Adipocyte (in vitro differentiated cells): ENCODE measurements at regions not wholly inside any gene's neighbourhood (a gene's known extent, or its start where the extent isn't known, plus 50 kb on each side); places are given as distances from the start of the nearest gene placed in this dataset.
"Not testable (repeated sequence)": the region's sequence is repeated elsewhere in the genome, so short reads cannot be mapped to it uniquely, and the experiment has no call there.

Source experiments
- DNase-seq: peaks from one replicate; pipeline ENCODE4 v3.0.0-alpha.2; 2015; ENCODE audit warnings: low read depth
- H3K27me3 ChIP-seq: replicated peaks from 2 replicates; pipeline ENCODE4 v1.7.0; 2013; ENCODE audit warnings: mild to moderate bottlenecking, low read length, moderate library complexity; ENCODE audit not compliant: control insufficient read depth, insufficient read depth
- H3K36me3 ChIP-seq: 2 replicates; pipeline ENCODE4 v1.7.0; 2013; ENCODE audit warnings: low read length, mild to moderate bottlenecking, moderate library complexity; ENCODE audit not compliant: control insufficient read depth, insufficient read depth, severe bottlenecking
- H3K4me1 ChIP-seq: 2 replicates; pipeline ENCODE4 v1.7.0; 2013; ENCODE audit warnings: mild to moderate bottlenecking, low read length, moderate library complexity; ENCODE audit not compliant: control insufficient read depth, insufficient read depth
- H3K4me3 ChIP-seq: 2 replicates; pipeline ENCODE4 v1.7.0; 2013; ENCODE audit warnings: mild to moderate bottlenecking, low read length, moderate library complexity
- H3K9ac ChIP-seq: 2 replicates; pipeline ENCODE4 v1.7.0; 2013; ENCODE audit warnings: mild to moderate bottlenecking, low read length, moderate library complexity
- H3K9me3 ChIP-seq: 2 replicates; pipeline ENCODE4 v1.7.0; 2013; ENCODE audit warnings: mild to moderate bottlenecking, low read length, moderate library complexity; ENCODE audit not compliant: control insufficient read depth

DNA sequence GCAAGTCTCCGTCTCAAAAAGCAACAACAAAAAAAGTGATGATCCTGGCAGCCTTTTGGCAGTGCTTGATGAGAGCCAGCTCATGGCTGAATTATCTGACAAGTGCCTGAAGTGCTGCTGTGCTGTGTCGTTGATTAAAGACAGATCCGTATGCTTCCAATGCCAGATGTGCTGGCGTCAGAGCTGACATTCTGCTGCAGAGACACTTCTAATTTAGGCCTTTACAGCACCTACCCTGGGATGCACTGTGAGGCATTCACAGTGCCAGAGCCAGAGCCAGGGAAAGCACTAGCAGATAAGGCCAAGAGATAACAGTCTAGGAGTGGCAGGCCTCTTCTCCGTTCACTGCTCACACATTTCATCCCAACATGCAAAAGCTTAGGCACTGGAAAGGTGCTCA, 995.5 kb downstream of the RAB28 start:
- H3K36me3 ChIP-seq: no peaks in the 10 kb centered on the region
- H3K4me3 ChIP-seq: no peak overlapping the region
- no peak overlapping the region for H3K9ac ChIP-seq
- H3K27me3 ChIP-seq: no peaks in the 10 kb centered on the region
- H3K9me3 ChIP-seq: no peaks in the 10 kb centered on the region
- no peak for DNase-seq
- peaks cover 3% of the 10 kb centered on the region for H3K4me1 ChIP-seq

DNA sequence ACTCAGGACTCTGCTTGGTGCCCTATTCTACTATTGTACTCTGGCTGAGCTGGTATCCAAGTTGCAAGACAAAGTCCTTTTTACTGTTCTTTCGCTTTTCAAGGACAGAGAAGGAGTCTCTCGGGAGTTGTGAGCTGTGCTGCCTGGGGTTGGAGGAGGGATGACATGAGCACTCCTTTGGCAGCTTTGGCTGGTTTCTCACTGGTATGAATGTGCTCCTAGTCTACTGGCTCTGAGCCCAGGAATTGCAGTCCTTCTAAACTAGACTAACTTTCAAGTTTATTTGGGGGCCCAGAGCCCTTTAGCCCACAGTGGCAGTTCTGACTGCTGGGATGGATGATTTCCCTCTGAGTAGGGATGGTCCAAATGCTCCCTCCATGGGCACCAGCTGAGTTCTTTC, 997.1 kb downstream of the RAB28 start:
- H3K9ac ChIP-seq: no peak overlapping the region
- H3K27me3 ChIP-seq: no peaks in the 10 kb centered on the region
- H3K4me3 ChIP-seq: no peak overlapping the region
- H3K4me1 ChIP-seq: peaks cover 3% of the 10 kb centered on the region
- DNase-seq: no peak
- no peaks in the 10 kb centered on the region for H3K36me3 ChIP-seq
- no peaks in the 10 kb centered on the region for H3K9me3 ChIP-seq

DNA sequence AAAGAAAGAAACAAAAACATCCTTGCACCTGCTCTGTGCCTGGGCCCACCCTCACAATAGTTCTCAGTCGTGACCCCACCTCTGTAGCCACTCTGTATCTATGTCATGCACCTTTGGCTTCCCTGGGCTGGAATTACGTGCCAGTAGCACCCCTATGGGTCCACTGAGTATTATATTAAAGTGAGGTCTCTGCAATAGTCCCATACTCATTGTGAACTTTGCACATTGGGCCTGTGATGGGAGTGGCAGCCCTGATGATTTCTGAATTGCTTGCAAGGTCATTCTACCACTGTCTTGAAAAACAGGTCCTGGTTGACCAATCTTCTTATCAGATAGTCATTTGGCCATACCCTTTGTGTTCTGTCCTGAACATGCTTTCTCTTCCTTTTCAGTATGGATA, 1012.1 kb downstream of the RAB28 start:
- no peak overlapping the region for H3K4me3 ChIP-seq
- no peaks in the 10 kb centered on the region for H3K27me3 ChIP-seq
- DNase-seq: no peak
- H3K9ac ChIP-seq: no peak overlapping the region
- H3K9me3 ChIP-seq: peaks cover 2% of the 10 kb centered on the region
- no peaks in the 10 kb centered on the region for H3K36me3 ChIP-seq
- no peaks in the 10 kb centered on the region for H3K4me1 ChIP-seq

GRCh38 chr4:12471193-12471592, 1012.9 kb downstream of the RAB28 start:
- no peaks in the 10 kb centered on the region for H3K27me3 ChIP-seq
- H3K9ac ChIP-seq: no peak overlapping the region
- no peaks in the 10 kb centered on the region for H3K36me3 ChIP-seq
- no peak for DNase-seq
- H3K9me3 ChIP-seq: peaks cover 2% of the 10 kb centered on the region
- H3K4me1 ChIP-seq: no peaks in the 10 kb centered on the region
- H3K4me3 ChIP-seq: no peak overlapping the region

GRCh38 chr4:12461576-12461975, 1022.6 kb downstream of the RAB28 start:
- H3K27me3 ChIP-seq, H3K9me3 ChIP-seq, H3K4me3 ChIP-seq, H3K9ac ChIP-seq, H3K36me3 ChIP-seq, DNase-seq, H3K4me1 ChIP-seq: not testable (repeated sequence)

GRCh38 chr4:12459126-12459525, 1025.0 kb downstream of the RAB28 start:
- H3K4me1 ChIP-seq: no peaks in the 10 kb centered on the region

GRCh38 chr4:12458621-12459020, 1025.5 kb downstream of the RAB28 start:
- no peaks in the 10 kb centered on the region for H3K27me3 ChIP-seq
- no peaks in the 10 kb centered on the region for H3K36me3 ChIP-seq
- DNase-seq: no peak
- no peak overlapping the region for H3K9ac ChIP-seq
- peaks cover 4% of the 10 kb centered on the region for H3K9me3 ChIP-seq
- H3K4me3 ChIP-seq: no peak overlapping the region
- H3K4me1 ChIP-seq: no peaks in the 10 kb centered on the region

More at GRCh38 chr4:12459126-12459525, 1025.0 kb downstream of the RAB28 start:
- H3K4me3 ChIP-seq: no peak overlapping the region
- no peak overlapping the region for H3K9ac ChIP-seq
- no peaks in the 10 kb centered on the region for H3K27me3 ChIP-seq
- H3K9me3 ChIP-seq: peaks cover 4% of the 10 kb centered on the region
- DNase-seq: no peak
- no peaks in the 10 kb centered on the region for H3K36me3 ChIP-seq

DNA sequence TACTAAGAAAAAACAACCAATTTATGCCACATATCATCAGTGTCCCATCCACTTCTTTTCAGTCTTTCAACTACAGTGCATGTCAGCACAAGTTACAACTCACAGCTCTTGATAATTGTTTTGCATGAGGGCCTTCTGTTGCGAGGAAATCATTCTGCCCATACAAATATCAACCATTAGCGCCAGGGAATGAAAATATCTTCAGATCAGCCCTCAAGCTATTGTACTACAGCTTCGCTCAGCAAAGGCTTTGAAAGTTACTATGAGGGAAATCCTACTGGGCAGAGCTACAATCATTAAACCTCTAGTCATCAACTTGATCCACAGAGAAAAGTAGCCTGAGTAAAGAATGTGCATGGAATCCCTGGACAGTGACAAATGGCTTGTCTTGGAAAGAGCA, 1023.6 kb upstream of the HS3ST1 start:
- no peak overlapping the region for H3K9ac ChIP-seq
- no peak overlapping the region for H3K4me3 ChIP-seq
- H3K27me3 ChIP-seq: no peaks in the 10 kb centered on the region
- H3K4me1 ChIP-seq: no peaks in the 10 kb centered on the region
- H3K36me3 ChIP-seq: no peaks in the 10 kb centered on the region
- H3K9me3 ChIP-seq: peaks cover 19% of the 10 kb centered on the region
- no peak for DNase-seq

DNA sequence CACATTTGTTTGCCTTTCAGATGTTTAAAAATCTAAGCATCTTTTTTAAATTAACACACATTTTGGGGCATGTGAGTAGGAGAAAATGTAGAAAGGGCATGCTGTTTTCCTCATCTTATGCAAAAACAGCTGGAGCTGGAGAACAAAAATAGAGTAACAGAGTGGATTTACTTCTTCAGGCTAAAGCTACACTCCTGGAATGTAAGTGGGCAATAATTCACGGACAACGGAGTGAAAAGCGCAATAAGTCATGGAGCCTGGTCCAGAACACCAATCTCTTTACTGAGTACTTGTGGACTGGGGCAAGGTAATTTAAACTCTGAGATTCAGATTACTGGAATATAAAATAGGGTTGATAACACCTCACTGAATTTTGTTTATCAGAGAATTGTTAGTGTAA, 1018.8 kb upstream of the HS3ST1 start:
- no peak overlapping the region for H3K4me3 ChIP-seq

DNA sequence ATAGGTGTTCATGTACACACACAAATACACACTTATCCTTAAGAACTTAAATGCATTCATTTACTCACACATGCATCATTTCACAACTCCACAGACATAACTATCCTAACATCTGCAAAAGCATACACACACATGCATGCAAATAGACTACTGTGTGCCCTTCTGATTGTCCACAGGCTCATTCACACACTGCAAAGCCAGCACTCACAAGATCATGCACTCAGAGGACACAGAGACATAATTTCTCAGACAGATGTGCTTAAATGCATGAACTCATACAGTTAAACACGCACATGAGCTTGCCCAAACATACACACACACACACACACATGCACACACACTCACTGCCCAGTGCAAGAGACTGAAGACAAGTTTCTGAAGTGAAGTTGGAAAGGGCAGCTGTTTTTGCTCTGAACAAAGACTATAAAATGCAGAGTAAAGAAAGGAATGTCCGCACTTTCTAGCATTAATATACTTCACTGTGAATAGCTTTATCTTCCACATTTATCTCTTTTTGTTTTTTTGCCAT, 1018.0 kb upstream of the HS3ST1 start:
- H3K4me3 ChIP-seq: no peak overlapping the region
- no peak overlapping the region for H3K9ac ChIP-seq
- H3K9me3 ChIP-seq: peaks cover 15% of the 10 kb centered on the region
- no peaks in the 10 kb centered on the region for H3K4me1 ChIP-seq
- no peaks in the 10 kb centered on the region for H3K27me3 ChIP-seq
- no peaks in the 10 kb centered on the region for H3K36me3 ChIP-seq
- no peak for DNase-seq

More for the DNA sequence above, 1018.8 kb upstream of the HS3ST1 start:
- H3K36me3 ChIP-seq: no peaks in the 10 kb centered on the region
- no peaks in the 10 kb centered on the region for H3K4me1 ChIP-seq
- no peaks in the 10 kb centered on the region for H3K27me3 ChIP-seq
- DNase-seq: no peak
- H3K9ac ChIP-seq: no peak overlapping the region
- H3K9me3 ChIP-seq: peaks cover 17% of the 10 kb centered on the region

- no peaks in the 10 kb centered on the region for H3K4me1 ChIP-seq
- H3K9me3 ChIP-seq: peaks cover 10% of the 10 kb centered on the region
- DNase-seq: no peak
- H3K27me3 ChIP-seq: no peaks in the 10 kb centered on the region
- no peaks in the 10 kb centered on the region for H3K36me3 ChIP-seq
- no peak overlapping the region for H3K4me3 ChIP-seq
- H3K9ac ChIP-seq: no peak overlapping the region
These were observed 1017.6 kb upstream of the HS3ST1 start for GRCh38 chr4:12446256-12446655.

DNA sequence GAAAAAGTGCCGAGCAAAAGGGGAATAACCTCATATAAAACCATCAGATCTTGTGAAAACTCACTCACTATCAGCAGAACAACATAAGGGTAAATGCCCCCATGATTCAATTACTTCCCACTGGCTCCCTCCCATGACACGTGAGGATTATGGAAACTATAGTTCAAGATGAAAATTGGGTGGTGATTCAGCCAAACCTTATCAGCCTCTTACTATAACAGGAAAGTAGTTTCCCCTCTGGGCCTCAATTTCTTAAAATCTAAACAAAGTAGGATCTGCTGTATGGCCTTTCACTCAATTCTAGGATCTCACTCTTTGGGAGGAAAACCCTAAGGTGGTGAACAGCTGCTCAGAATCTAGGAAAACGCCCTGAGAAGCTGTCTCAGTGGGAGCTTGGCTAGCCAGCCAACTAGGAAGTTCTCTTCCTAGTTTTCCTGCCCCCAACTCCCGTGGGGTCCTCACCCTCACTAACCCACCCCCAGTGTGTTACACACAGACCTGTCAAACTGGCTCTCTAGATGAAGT, 1017.1 kb upstream of the HS3ST1 start:
- Histone ChIP-seq H3K4me3 (no peak overlapping the region), H3K9me3 (peaks cover 6% of the 10 kb centered on the region), H3K9ac (no peak overlapping the region), H3K4me1 (no peaks in the 10 kb centered on the region), H3K27me3 (no peaks in the 10 kb centered on the region), H3K36me3 (no peaks in the 10 kb centered on the region)
- no peak for DNase-seq
